Peyer's patch (tissue), 4 donors: ENCODE measurements at regions not wholly inside any gene's neighbourhood (a gene's known extent, or its start where the extent isn't known, plus 50 kb on each side); places are given as distances from the start of the nearest gene placed in this dataset.

Experiments used
- DNase-seq, 3 donors: peaks; one replicate each; pipeline ENCODE4 v3.0.0-alpha.2; 2017 to 2019
- H3K27ac ChIP-seq, 4 donors: fragments of 200-600 bp; sonication (generic); one replicate each; pipeline ENCODE4 v1.5.1; 2016 to 2019
- H3K27me3 ChIP-seq, 2 donors: fragments of 200-600 bp; sonication (generic); one replicate each; pipeline ENCODE4 v1.5.1; 2019
- H3K36me3 ChIP-seq, 3 donors: fragments of 200-600 bp; sonication (generic); one replicate each; pipeline ENCODE4 v1.5.1; 2016 to 2019
- H3K4me1 ChIP-seq, 4 donors: fragments of 200-600 bp; sonication (generic); one replicate each; pipeline ENCODE4 v1.5.1; 2016 to 2019
- H3K4me3 ChIP-seq, 4 donors: fragments of 200-600 bp; sonication (generic); 1 replicate in 3 of 4; 2 replicates in 1 of 4; pipeline ENCODE4 v1.5.1; 2016 to 2019; ENCODE audit warnings: mild to moderate bottlenecking in 1 of 4
- H3K9me3 ChIP-seq, 4 donors: fragments of 200-600 bp; sonication (generic); one replicate each; pipeline ENCODE4 v1.5.1; 2016 to 2019; ENCODE audit warnings: mild to moderate bottlenecking in 1 of 4
- CTCF ChIP-seq, 6 experiments: fragments of 450-650 bp in 4 of 6; fragments of 200-600 bp in 2 of 6; sonication (generic) in 1 of 6; IDR thresholded peaks; one replicate each; pipeline ENCODE4 v1.5.1; 2017 to 2019; ENCODE audit warnings: antibody characterized with exemption in 6 of 6, mild to moderate bottlenecking in 3 of 6, moderate library complexity in 1 of 6
- POLR2A ChIP-seq, 2 donors: fragments of 450-650 bp; IDR thresholded peaks; one replicate each; pipeline ENCODE4 v1.5.1; 2017; ENCODE audit warnings: antibody characterized with exemption in 2 of 2, mild to moderate bottlenecking in 2 of 2, moderate library complexity in 2 of 2

GRCh38 chr3:162780313-162780712, 1283.7 kb downstream of the OTOL1 start:
- no peaks in the 10 kb centered on the region for H3K9me3 ChIP-seq
- H3K4me3 ChIP-seq = no peak overlapping the region
- TF ChIP-seq CTCF (IDR thresholded peaks at IDR 0.05) (no peak), POLR2A (IDR thresholded peaks at IDR 0.05) (no peak)
- no peak overlapping the region for H3K27ac ChIP-seq
- no peak for DNase-seq
- no peaks in the 10 kb centered on the region for H3K4me1 ChIP-seq
- no peaks in the 10 kb centered on the region for H3K27me3 ChIP-seq
- H3K36me3 ChIP-seq = no peaks in the 10 kb centered on the region

GRCh38 chr3:162799910-162800309, 1303.3 kb downstream of the OTOL1 start:
- no peaks in the 10 kb centered on the region for H3K36me3 ChIP-seq
- H3K4me3 ChIP-seq = no peak overlapping the region
- no peaks in the 10 kb centered on the region for H3K9me3 ChIP-seq
- no peak overlapping the region for H3K27ac ChIP-seq
- no peaks in the 10 kb centered on the region for H3K4me1 ChIP-seq
- no peak for DNase-seq
- TF ChIP-seq POLR2A (IDR thresholded peaks at IDR 0.05) = no peak
- H3K27me3 ChIP-seq = no peaks in the 10 kb centered on the region

GRCh38 chr3:162802228-162802965, 1305.8 kb downstream of the OTOL1 start:
- no peak for DNase-seq
- TF ChIP-seq POLR2A (IDR thresholded peaks at IDR 0.05) = no peak
- no peak for TF ChIP-seq CTCF (IDR thresholded peaks at IDR 0.05)
- no peaks in the 10 kb centered on the region for H3K36me3 ChIP-seq
- no peak overlapping the region for H3K27ac ChIP-seq
- H3K4me3 ChIP-seq = no peak overlapping the region
- no peaks in the 10 kb centered on the region for H3K9me3 ChIP-seq
- no peaks in the 10 kb centered on the region for H3K4me1 ChIP-seq
- H3K27me3 ChIP-seq = no peaks in the 10 kb centered on the region

- no peak for DNase-seq
- Histone ChIP-seq H3K4me1 (no peaks in the 10 kb centered on the region), H3K9me3 (no peaks in the 10 kb centered on the region), H3K4me3 (no peak overlapping the region), H3K27me3 (no peaks in the 10 kb centered on the region), H3K27ac (no peak overlapping the region), H3K36me3 (no peaks in the 10 kb centered on the region)
- TF ChIP-seq CTCF (IDR thresholded peaks at IDR 0.05) (no peak), POLR2A (IDR thresholded peaks at IDR 0.05) (no peak)
These were observed 1314.2 kb downstream of the OTOL1 start for GRCh38 chr3:162810776-162811175.

- Histone ChIP-seq H3K36me3 (no peaks in the 10 kb centered on the region), H3K27ac (no peak overlapping the region)
These were observed 1346.1 kb downstream of the OTOL1 start for GRCh38 chr3:162842549-162843216.

More at GRCh38 chr3:162842549-162843216, 1346.1 kb downstream of the OTOL1 start:
- H3K27me3 ChIP-seq = no peaks in the 10 kb centered on the region
- TF ChIP-seq POLR2A (IDR thresholded peaks at IDR 0.05) (no peak), CTCF (IDR thresholded peaks at IDR 0.05) (no peak)
- no peak overlapping the region for H3K4me3 ChIP-seq
- no peaks in the 10 kb centered on the region for H3K9me3 ChIP-seq
- H3K4me1 ChIP-seq = no peaks in the 10 kb centered on the region
- no peak for DNase-seq
